Peyer's patch (tissue), 4 donors: ENCODE measurements at regions not wholly inside any gene's neighbourhood (a gene's known extent, or its start where the extent isn't known, plus 50 kb on each side); places are given as distances from the start of the nearest gene placed in this dataset.
"Not testable (repeated sequence)": the region's sequence is repeated elsewhere in the genome, so short reads cannot be mapped to it uniquely, and the experiment has no call there.

Experiments
- CTCF ChIP-seq, 6 experiments: fragments of 450-650 bp in 4 of 6; fragments of 200-600 bp in 2 of 6; sonication (generic) in 1 of 6; IDR thresholded peaks; one replicate each; pipeline ENCODE4 v1.5.1; 2017 to 2019; ENCODE audit warnings: antibody characterized with exemption in 6 of 6, mild to moderate bottlenecking in 3 of 6, moderate library complexity in 1 of 6
- POLR2A ChIP-seq, 2 donors: fragments of 450-650 bp; IDR thresholded peaks; one replicate each; pipeline ENCODE4 v1.5.1; 2017; ENCODE audit warnings: antibody characterized with exemption in 2 of 2, mild to moderate bottlenecking in 2 of 2, moderate library complexity in 2 of 2

GRCh38 chr7:51409934-51410333 lies 93.3 kb upstream of the COBL start:
- not testable (repeated sequence) for TF ChIP-seq POLR2A, CTCF (IDR thresholded peaks at IDR 0.05)
